Fibroblast of lung (primary cell): ENCODE measurements at regions not wholly inside any gene's neighbourhood (a gene's known extent, or its start where the extent isn't known, plus 50 kb on each side); places are given as distances from the start of the nearest gene placed in this dataset.

Source experiments
- CTCF ChIP-seq, 2 donors: IDR thresholded peaks in 1 of 2; conservative IDR thresholded peaks in 1 of 2; 1 replicate in 1 of 2; 2 replicates in 1 of 2; pipeline ENCODE4 v1.5.1; 2011 to 2012; ENCODE audit warnings: low read length in 2 of 2, control low read depth in 1 of 2, inconsistent platforms in 1 of 2, low read depth in 1 of 2, mild to moderate bottlenecking in 1 of 2
- EZH2 ChIP-seq: IDR thresholded peaks from 2 replicates; pipeline ENCODE4 v1.5.1; 2012; ENCODE audit warnings: low read length, control low read depth, mild to moderate bottlenecking; ENCODE audit errors: missing control alignments

- no peak for TF ChIP-seq CTCF (conservative IDR thresholded peaks at IDR 0.05 in 1 of 2, IDR thresholded peaks at IDR 0.05 in 1 of 2; ENCODE audit: low read depth in 1 of 2, low read length in 2 of 2)
- no peak for TF ChIP-seq EZH2
These were observed 266.6 kb downstream of the ADGRD1 start for GRCh38 chr12:131220331-131220685.
